ENCODE measurements at regions not wholly inside any gene's neighbourhood (a gene's known extent, or its start where the extent isn't known, plus 50 kb on each side); places are given as distances from the start of the nearest gene placed in this dataset.

DNA sequence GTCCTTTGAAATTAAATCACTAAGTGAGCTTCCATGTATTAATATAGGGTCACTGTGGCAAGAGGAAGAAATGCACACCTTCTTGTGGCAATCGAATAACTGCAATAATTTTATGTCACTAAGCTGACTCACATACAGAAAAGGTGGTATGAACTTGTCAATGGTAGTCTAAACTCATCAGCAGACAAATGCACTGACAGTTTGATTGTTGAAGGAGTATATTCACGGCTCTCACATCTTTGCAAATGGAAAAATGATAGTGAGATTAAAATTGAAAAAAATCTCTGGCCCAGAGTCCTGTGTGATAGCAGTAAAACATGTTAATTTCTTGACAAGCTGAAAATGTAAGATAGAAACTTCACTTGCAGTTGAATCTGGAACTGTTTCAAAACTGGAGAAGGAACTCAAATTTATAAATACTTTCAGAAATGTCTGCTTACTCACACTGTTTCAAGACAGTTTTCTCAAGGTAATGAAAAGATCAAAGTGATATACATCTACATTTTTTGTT, 215.8 kb upstream of the CADM2 start:
- TF ChIP-seq CTCF (IDR thresholded peaks at IDR 0.05; ENCODE audit: control insufficient read depth, insufficient read depth, low read depth, low read length, missing control alignments) = no peak
- H3K4me3 ChIP-seq (ENCODE audit: control insufficient read depth, low read depth, low read length) = no peak overlapping the region
- no peak for DNase-seq (ENCODE audit: low read depth)

- no peak for TF ChIP-seq CTCF (IDR thresholded peaks at IDR 0.05; ENCODE audit: control insufficient read depth, insufficient read depth, low read depth, low read length, missing control alignments)
- no peak for DNase-seq (ENCODE audit: low read depth)
Observed at GRCh38 chr3:84744130-84744529, 214.7 kb upstream of the CADM2 start.

GRCh38 chr3:84755860-84756259, 202.9 kb upstream of the CADM2 start:
- no peak for DNase-seq (ENCODE audit: low read depth)
- H3K4me3 ChIP-seq (ENCODE audit: control insufficient read depth, low read depth, low read length) = no peak overlapping the region
- TF ChIP-seq CTCF (IDR thresholded peaks at IDR 0.05; ENCODE audit: control insufficient read depth, insufficient read depth, low read depth, low read length, missing control alignments) = no peak

More at GRCh38 chr3:84744130-84744529, 214.7 kb upstream of the CADM2 start:
- no peak overlapping the region for H3K4me3 ChIP-seq (ENCODE audit: control insufficient read depth, low read depth, low read length)

DNA sequence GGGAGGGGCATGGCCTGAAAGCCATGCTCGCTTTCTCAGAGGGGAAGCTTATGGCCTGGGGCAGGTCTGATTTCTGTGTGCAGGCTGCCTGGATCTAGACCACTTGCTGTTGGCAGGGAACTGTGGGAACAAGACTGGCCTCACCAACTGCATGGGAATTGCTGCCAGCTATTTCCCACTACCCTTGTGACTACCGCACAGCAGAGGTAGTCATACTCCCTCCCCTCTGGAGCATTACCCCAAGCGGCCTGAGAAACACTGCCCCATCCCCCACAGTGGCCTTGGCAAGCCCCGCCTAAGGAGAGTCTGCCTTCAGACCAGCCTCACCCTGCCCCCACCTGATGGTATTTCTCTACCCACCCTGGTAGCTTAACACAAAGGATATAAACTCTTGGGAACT, 199.4 kb upstream of the CADM2 start:
- DNase-seq (ENCODE audit: low read depth) = no peak
- no peak for TF ChIP-seq CTCF (IDR thresholded peaks at IDR 0.05; ENCODE audit: control insufficient read depth, insufficient read depth, low read depth, low read length, missing control alignments)
- no peak overlapping the region for H3K4me3 ChIP-seq (ENCODE audit: control insufficient read depth, low read depth, low read length)

- no peak for DNase-seq (ENCODE audit: low read depth)
- TF ChIP-seq CTCF (IDR thresholded peaks at IDR 0.05; ENCODE audit: control insufficient read depth, insufficient read depth, low read depth, low read length, missing control alignments) = no peak
- H3K4me3 ChIP-seq (ENCODE audit: control insufficient read depth, low read depth, low read length) = no peak overlapping the region
Observed at GRCh38 chr3:84772841-84773240, 185.9 kb upstream of the CADM2 start.

GRCh38 chr3:84783281-84783680, 175.5 kb upstream of the CADM2 start:
- no peak for DNase-seq (ENCODE audit: low read depth)
- no peak overlapping the region for H3K4me3 ChIP-seq (ENCODE audit: control insufficient read depth, low read depth, low read length)
- TF ChIP-seq CTCF (IDR thresholded peaks at IDR 0.05; ENCODE audit: control insufficient read depth, insufficient read depth, low read depth, low read length, missing control alignments) = no peak

- DNase-seq (ENCODE audit: low read depth) = no peak
- no peak for TF ChIP-seq CTCF (IDR thresholded peaks at IDR 0.05; ENCODE audit: control insufficient read depth, insufficient read depth, low read depth, low read length, missing control alignments)
- no peak overlapping the region for H3K4me3 ChIP-seq (ENCODE audit: control insufficient read depth, low read depth, low read length)
Observed at GRCh38 chr3:84789961-84790360, 168.8 kb upstream of the CADM2 start.

All from AG09309 (cell line).